ENCODE measurements at regions not wholly inside any gene's neighbourhood (a gene's known extent, or its start where the extent isn't known, plus 50 kb on each side); places are given as distances from the start of the nearest gene placed in this dataset.

DNA sequence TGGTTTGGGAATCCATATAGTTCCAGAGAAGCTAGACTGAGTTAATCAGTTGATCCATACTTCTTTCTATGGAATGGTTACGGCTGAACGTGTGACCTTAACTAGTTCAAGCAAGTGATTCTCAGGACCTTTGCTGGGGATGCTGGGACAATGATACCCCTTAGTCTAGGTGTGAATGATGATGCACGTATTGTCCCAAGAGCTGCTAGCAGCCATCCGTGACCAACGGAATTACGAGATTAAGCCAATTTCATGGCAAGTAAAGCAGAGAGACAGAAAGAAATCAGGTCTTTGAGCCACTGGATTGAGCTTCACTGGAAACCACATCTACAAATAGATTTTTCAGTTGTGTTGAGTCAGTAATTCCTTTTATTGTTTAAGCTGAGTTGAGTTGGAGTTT, 99.2 kb upstream of the LIFR start:
- intact Hi-C loops (cut with DNase I; ENCODE audit: low total_unique reads), result no loop called here
- DNase-seq, result no peak
- 89 to 98% (median 96%) methylated on average over 6 of the region's 6 CpGs for WGBS, 5 donors

DNA sequence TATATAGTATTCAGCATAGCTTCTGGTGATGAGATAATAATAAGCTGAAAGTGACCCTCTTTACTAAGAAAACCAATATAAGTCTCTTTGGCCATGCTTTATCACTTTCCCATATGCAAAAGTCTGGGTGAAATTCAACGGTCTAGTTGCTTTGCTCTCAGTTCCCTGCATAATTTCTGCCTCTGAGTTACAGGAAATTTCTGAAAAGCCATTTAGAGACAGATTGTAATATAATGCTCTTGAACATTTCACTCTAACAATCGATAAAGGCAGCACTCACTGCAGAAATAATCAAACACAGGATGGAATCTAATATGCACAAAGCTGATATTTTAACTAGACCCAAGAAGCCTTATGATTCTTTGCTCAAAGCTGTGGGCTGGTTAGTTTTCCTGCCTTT, 100.1 kb upstream of the LIFR start:
- DNase-seq, result no peak
- Histone ChIP-seq H3K4me3 (no peak overlapping the region), H3K27me3 (no peaks in the 10 kb centered on the region), H3K36me3 (no peaks in the 10 kb centered on the region), H3K27ac (no peak overlapping the region), H3K4me1 (no peaks in the 10 kb centered on the region), H3K9me3 (no peaks in the 10 kb centered on the region)
- intact Hi-C loops (cut with DNase I; ENCODE audit: low total_unique reads), result no loop called here
- WGBS, 5 donors, result 47 to 64% (median 54%) methylated on average over 2 of the region's 2 CpGs
- TF ChIP-seq, protein P1, sequence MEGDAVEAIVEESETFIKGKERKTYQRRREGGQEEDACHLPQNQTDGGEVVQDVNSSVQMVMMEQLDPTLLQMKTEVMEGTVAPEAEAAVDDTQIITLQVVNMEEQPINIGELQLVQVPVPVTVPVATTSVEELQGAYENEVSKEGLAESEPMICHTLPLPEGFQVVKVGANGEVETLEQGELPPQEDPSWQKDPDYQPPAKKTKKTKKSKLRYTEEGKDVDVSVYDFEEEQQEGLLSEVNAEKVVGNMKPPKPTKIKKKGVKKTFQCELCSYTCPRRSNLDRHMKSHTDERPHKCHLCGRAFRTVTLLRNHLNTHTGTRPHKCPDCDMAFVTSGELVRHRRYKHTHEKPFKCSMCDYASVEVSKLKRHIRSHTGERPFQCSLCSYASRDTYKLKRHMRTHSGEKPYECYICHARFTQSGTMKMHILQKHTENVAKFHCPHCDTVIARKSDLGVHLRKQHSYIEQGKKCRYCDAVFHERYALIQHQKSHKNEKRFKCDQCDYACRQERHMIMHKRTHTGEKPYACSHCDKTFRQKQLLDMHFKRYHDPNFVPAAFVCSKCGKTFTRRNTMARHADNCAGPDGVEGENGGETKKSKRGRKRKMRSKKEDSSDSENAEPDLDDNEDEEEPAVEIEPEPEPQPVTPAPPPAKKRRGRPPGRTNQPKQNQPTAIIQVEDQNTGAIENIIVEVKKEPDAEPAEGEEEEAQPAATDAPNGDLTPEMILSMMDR (IDR thresholded peaks at IDR 0.05), result no peak
- TF ChIP-seq EP300 (IDR thresholded peaks at IDR 0.05) (no peak), POLR2AphosphoS5 (IDR thresholded peaks at IDR 0.05) (no peak), POLR2A (IDR thresholded peaks at IDR 0.05) (no peak)

More for the DNA sequence above, 99.2 kb upstream of the LIFR start:
- Histone ChIP-seq H3K36me3 (no peaks in the 10 kb centered on the region), H3K9me3 (no peaks in the 10 kb centered on the region), H3K4me1 (peaks cover 0 to 1% (median under 1%) of the 10 kb centered on the region in 4 donors), H3K27me3 (no peaks in the 10 kb centered on the region), H3K27ac (no peak overlapping the region), H3K4me3 (no peak overlapping the region)
- no peak for TF ChIP-seq POLR2AphosphoS5 (IDR thresholded peaks at IDR 0.05)
- TF ChIP-seq EP300 (IDR thresholded peaks at IDR 0.05), result no peak
- TF ChIP-seq, protein P1 (IDR thresholded peaks at IDR 0.05), result no peak
- no peak for TF ChIP-seq POLR2A (IDR thresholded peaks at IDR 0.05)

DNA sequence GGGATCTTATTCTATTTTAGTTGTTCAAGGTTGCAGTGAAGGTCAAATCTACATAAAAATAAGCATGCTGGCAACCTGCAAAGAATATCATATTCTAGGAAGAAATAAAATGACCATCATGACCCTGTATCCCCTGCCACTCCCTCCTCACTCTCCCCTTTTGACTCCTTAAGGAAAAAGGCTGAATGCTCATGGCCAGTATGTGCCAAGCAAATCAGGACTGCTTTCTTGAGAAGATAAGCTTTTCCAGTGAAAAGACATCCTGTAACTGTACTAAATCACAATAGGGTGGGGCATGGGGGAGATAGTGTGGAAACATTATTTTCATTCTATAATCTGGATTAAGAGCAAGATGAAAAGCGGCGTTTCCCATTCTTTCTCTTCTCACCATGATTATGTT, 100.6 kb upstream of the LIFR start:
- no peak overlapping the region for H3K4me3 ChIP-seq
- DNase-seq, result no peak
- no peak for TF ChIP-seq POLR2A (IDR thresholded peaks at IDR 0.05)
- TF ChIP-seq, protein P1 (IDR thresholded peaks at IDR 0.05), result no peak
- TF ChIP-seq EP300 (IDR thresholded peaks at IDR 0.05), result no peak
- TF ChIP-seq POLR2AphosphoS5 (IDR thresholded peaks at IDR 0.05), result no peak
- H3K27ac ChIP-seq, result no peak overlapping the region
- WGBS, 5 donors, result 75 to 87% (median 82%) methylated on average over 2 of the region's 2 CpGs
- no peaks in the 10 kb centered on the region for H3K27me3 ChIP-seq
- H3K4me1 ChIP-seq, result peaks cover 0 to 3% (median 1%) of the 10 kb centered on the region in 4 donors
- no peaks in the 10 kb centered on the region for H3K9me3 ChIP-seq
- H3K36me3 ChIP-seq, result no peaks in the 10 kb centered on the region
- intact Hi-C loops (cut with DNase I; ENCODE audit: low total_unique reads), result no loop called here

DNA sequence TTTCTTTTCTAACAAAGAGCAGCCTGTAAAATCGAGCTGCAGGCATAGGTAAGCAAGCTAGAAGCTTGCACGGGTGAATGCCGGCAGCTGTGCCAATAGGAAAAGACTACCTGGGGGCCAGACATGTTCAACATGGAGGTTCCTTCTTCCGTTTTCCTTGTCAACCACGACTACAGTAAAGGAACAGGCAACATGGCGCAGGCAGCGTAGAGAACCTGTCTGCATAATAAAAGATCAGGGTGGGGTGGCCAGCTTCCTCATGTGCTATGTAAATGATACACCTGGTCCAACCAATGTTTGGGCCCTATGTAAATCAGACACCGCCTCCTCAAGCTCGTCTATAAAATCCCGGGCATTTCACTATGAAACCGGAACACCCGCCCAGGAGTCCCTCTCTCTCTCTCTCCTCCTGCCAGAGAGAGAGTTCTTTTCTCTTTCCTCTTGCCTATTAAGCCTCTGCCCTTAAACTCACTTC, 103.8 kb upstream of the LIFR start:
- H3K4me3 ChIP-seq, result no peak overlapping the region

More for the DNA sequence above, 103.8 kb upstream of the LIFR start:
- Histone ChIP-seq H3K36me3 (no peaks in the 10 kb centered on the region), H3K27ac (no peak overlapping the region), H3K9me3 (no peaks in the 10 kb centered on the region), H3K27me3 (no peaks in the 10 kb centered on the region), H3K4me1 (peaks cover 1 to 12% (median 9%) of the 10 kb centered on the region in 4 donors)
- DNase-seq, result peak in 1 of 2 donors; percentile 34
- TF ChIP-seq, protein P1 (IDR thresholded peaks at IDR 0.05), result no peak
- TF ChIP-seq EP300 (IDR thresholded peaks at IDR 0.05) (no peak), POLR2A (IDR thresholded peaks at IDR 0.05) (no peak), POLR2AphosphoS5 (IDR thresholded peaks at IDR 0.05) (no peak)
- intact Hi-C loops (cut with DNase I; ENCODE audit: low total_unique reads), result loop anchor here (10.0 kb wide), 1 partner anchor 215 kb away; no protein-coding TSS in a partner anchor
- 69 to 84% (median 78%) methylated on average over 12 of the region's 12 CpGs for WGBS, 5 donors
